Caco-2 (cell line): ENCODE measurements at regions not wholly inside any gene's neighbourhood (a gene's known extent, or its start where the extent isn't known, plus 50 kb on each side); places are given as distances from the start of the nearest gene placed in this dataset.

Source experiments
- BruUV-seq: library from RNA; stranded (reverse); fragments of 400-500 nt; replicated peaks from 2 replicates; lab custom pipeline; 2021; lab: Mats Ljungman, UMichigan
- CTCF ChIA-PET: fragments of 300-600 bp; sonication (Branson Sonifier 250); formaldehyde crosslinking; loops from one replicate; lab custom pipeline; 2022; ENCODE audit warnings: antibody characterized with exemption; lab: Charles Lee
- POLR2A ChIA-PET: fragments of 300-600 bp; sonication (Branson Sonifier 250); formaldehyde crosslinking; loops from one replicate; lab custom pipeline; 2022; ENCODE audit warnings: antibody characterized with exemption; lab: Charles Lee
- DNase-seq, 2 experiments: peaks; one replicate each; pipeline versions ENCODE4 v3.0.0 to v3.0.0-alpha.2; 2020 to 2022
- H3K27me3 ChIP-seq: replicated peaks from 2 replicates; pipeline ENCODE4 v1.6.0; 2011; ENCODE audit warnings: low read length; ENCODE audit not compliant: control insufficient read depth, insufficient read depth
- H3K36me3 ChIP-seq: 2 replicates; pipeline ENCODE4 v1.5.1; 2011; ENCODE audit warnings: low read length; ENCODE audit not compliant: control insufficient read depth, insufficient read depth
- H3K4me1 ChIP-seq: fragments of 250-450 bp; sonication (Bioruptor Pico); 2 replicates; pipeline ENCODE4 v1.5.1; 2020; ENCODE audit warnings: mild to moderate bottlenecking
- H3K4me3 ChIP-seq: 2 replicates; pipeline ENCODE4 v1.5.1; 2011; ENCODE audit warnings: low read depth, mild to moderate bottlenecking, control low read depth, low read length
- H3K9me3 ChIP-seq: fragments of 250-450 bp; sonication (Bioruptor Pico); 2 replicates; pipeline ENCODE4 v1.5.1; 2020; ENCODE audit warnings: mild to moderate bottlenecking, moderate library complexity
- H3K27ac Mint-ChIP-seq: one replicate; pipeline ENCODE4 v1.8.0; 2022; ENCODE audit warnings: mixed read lengths; ENCODE audit not compliant: unreplicated experiment
- H3K27me3 Mint-ChIP-seq: one replicate; pipeline ENCODE4 v1.8.0; 2022; ENCODE audit warnings: mixed read lengths; ENCODE audit not compliant: insufficient read depth, unreplicated experiment
- H3K36me3 Mint-ChIP-seq: one replicate; pipeline ENCODE4 v1.8.0; 2022; ENCODE audit warnings: mild to moderate bottlenecking, mixed read lengths; ENCODE audit not compliant: insufficient read depth, unreplicated experiment
- H3K4me1 Mint-ChIP-seq: one replicate; pipeline ENCODE4 v1.8.0; 2022; ENCODE audit warnings: low read depth, mixed read lengths; ENCODE audit not compliant: unreplicated experiment
- H3K4me3 Mint-ChIP-seq: one replicate; pipeline ENCODE4 v1.8.0; 2022; ENCODE audit warnings: mild to moderate bottlenecking, moderate library complexity, mixed read lengths; ENCODE audit not compliant: unreplicated experiment
- H3K9me3 Mint-ChIP-seq: one replicate; pipeline ENCODE4 v1.8.0; 2022; ENCODE audit warnings: mixed read lengths; ENCODE audit not compliant: unreplicated experiment
- intact Hi-C: fragments of 100-400 bp; cut with micrococcal nuclease; formaldehyde crosslinking; loops from one replicate; pipeline ENCODE4 v1.10.0; 2022; ENCODE audit not compliant: unreplicated experiment
- TF ChIP-seq, protein P1 (sequence below), 2 experiments: fragments of 200-600 bp in 1 of 2; IDR thresholded peaks; 1 replicate in 1 of 2; 2 replicates in 1 of 2; pipeline versions ENCODE4 v1.5.1 to v1.8.0; 2011 to 2022; ENCODE audit warnings: antibody characterized with exemption in 1 of 2, control low read depth in 1 of 2, inconsistent platforms in 1 of 2, low read depth in 1 of 2, low read length in 1 of 2, mild to moderate bottlenecking in 1 of 2, moderate library complexity in 1 of 2; ENCODE audit not compliant: insufficient read depth in 1 of 2, severe bottlenecking in 1 of 2, unreplicated experiment in 1 of 2

DNA sequence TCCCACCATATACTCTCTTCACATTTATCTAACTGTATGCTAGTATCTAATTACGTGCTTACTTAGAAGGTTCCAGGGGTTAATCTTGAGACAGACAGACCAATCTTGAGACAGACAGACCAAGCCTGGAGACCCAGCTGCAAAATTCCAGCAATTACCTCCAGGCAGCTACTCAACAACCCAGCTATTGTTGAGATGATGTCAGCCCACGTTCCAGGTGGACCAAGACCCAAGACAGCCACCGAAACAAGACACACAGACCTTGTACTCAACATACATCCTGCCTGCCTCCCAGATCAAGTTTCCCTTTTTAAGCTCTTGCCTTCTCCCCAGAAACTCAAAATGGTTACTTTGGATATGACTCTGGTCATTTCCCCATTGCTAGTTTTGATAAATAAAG is 64.9 kb upstream of the VASH1 start:
- ChIA-PET POLR2A (no interaction called here), CTCF (interaction anchor here (0.8 kb wide), 1 partner anchor 172 kb away, joined by 3 read pairs; no protein-coding TSS in a partner anchor)
- Mint-ChIP-seq H3K27ac (no peak overlapping the region), H3K4me1 (no peaks in the 10 kb centered on the region), H3K27me3 (peaks cover 15% of the 10 kb centered on the region), H3K4me3 (no peak overlapping the region), H3K36me3 (no peaks in the 10 kb centered on the region), H3K9me3 (no peaks in the 10 kb centered on the region)
- Histone ChIP-seq H3K27me3 (no peaks in the 10 kb centered on the region), H3K9me3 (no peaks in the 10 kb centered on the region), H3K4me1 (no peaks in the 10 kb centered on the region), H3K36me3 (no peaks in the 10 kb centered on the region), H3K4me3 (no peak overlapping the region)
- DNase-seq: no peak
- TF ChIP-seq, protein P1, sequence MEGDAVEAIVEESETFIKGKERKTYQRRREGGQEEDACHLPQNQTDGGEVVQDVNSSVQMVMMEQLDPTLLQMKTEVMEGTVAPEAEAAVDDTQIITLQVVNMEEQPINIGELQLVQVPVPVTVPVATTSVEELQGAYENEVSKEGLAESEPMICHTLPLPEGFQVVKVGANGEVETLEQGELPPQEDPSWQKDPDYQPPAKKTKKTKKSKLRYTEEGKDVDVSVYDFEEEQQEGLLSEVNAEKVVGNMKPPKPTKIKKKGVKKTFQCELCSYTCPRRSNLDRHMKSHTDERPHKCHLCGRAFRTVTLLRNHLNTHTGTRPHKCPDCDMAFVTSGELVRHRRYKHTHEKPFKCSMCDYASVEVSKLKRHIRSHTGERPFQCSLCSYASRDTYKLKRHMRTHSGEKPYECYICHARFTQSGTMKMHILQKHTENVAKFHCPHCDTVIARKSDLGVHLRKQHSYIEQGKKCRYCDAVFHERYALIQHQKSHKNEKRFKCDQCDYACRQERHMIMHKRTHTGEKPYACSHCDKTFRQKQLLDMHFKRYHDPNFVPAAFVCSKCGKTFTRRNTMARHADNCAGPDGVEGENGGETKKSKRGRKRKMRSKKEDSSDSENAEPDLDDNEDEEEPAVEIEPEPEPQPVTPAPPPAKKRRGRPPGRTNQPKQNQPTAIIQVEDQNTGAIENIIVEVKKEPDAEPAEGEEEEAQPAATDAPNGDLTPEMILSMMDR (IDR thresholded peaks at IDR 0.05; ENCODE audit: insufficient read depth in 1 of 2, low read depth in 1 of 2, low read length in 1 of 2, severe bottlenecking in 1 of 2, unreplicated experiment in 1 of 2): no peak
- intact Hi-C loops: no loop called here
- no TSS peak for BruUV-seq

DNA sequence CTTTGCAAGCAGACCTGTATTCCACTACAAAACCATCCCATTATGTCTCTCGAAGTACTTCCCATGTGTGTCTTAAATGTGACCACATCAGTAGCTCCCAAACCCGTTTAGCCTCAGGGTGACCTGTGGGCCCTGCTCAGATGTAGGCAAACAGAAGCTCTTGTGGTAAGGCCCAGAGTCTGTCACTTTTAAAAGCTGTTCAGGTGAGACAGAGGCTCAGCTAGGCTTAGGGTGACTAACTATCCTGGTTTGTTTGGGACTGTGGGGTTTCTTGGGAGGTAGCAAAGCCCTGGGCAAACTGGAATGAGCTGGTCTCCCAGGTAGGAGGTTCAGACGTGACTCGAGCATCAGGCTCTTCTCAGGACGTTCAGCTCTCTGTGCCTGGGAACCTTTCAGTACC is 64.5 kb upstream of the VASH1 start:
- no peak for DNase-seq
- Histone ChIP-seq H3K4me3 (no peak overlapping the region), H3K9me3 (no peaks in the 10 kb centered on the region), H3K36me3 (no peaks in the 10 kb centered on the region), H3K27me3 (no peaks in the 10 kb centered on the region), H3K4me1 (no peaks in the 10 kb centered on the region)
- Mint-ChIP-seq H3K4me3 (no peak overlapping the region), H3K4me1 (no peaks in the 10 kb centered on the region), H3K36me3 (no peaks in the 10 kb centered on the region), H3K27ac (no peak overlapping the region), H3K9me3 (no peaks in the 10 kb centered on the region), H3K27me3 (peaks cover 15% of the 10 kb centered on the region)
- intact Hi-C loops: no loop called here
- TF ChIP-seq, protein P1 (IDR thresholded peaks at IDR 0.05; ENCODE audit: insufficient read depth in 1 of 2, low read depth in 1 of 2, low read length in 1 of 2, severe bottlenecking in 1 of 2, unreplicated experiment in 1 of 2): no peak
- no TSS peak for BruUV-seq
- ChIA-PET POLR2A (no interaction called here), CTCF (interaction anchor here (0.8 kb wide), 1 partner anchor 171 kb away, joined by 3 read pairs; no protein-coding TSS in a partner anchor)

DNA sequence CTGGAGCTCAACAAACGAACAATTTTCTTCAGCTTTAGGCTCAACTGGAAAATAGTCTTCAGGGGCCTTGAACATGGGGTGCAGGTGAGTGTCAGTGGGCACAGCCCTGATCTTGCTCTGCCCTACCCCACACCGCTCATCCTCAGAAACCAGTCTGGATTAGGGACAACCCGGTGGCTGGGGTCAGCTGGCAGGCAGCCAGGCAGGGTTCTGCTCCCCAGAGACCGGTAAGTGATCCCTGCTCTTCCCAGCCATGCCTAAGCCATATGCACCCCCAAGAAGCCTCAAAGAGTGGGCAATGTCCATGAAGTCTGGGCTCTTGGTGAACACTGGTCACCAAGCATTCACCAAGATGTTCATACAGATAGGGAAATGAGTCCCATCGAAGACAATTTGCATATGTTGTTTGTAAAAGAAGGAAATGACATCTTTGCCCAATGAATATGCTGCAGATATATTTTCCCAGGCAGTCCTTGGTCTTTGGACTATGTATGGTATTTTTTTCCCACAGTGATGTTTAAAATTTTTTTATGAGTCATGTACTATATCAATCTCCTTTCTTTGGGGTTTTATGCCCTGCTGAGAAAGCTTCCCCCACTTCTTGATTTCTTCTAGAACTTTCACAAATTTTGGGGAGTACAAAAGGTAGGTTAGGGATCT is 63.9 kb upstream of the VASH1 start:
- no TSS peak for BruUV-seq
- Histone ChIP-seq H3K27me3 (no peaks in the 10 kb centered on the region), H3K36me3 (no peaks in the 10 kb centered on the region), H3K4me3 (no peak overlapping the region), H3K9me3 (no peaks in the 10 kb centered on the region), H3K4me1 (no peaks in the 10 kb centered on the region)
- Mint-ChIP-seq H3K4me1 (no peaks in the 10 kb centered on the region), H3K9me3 (no peaks in the 10 kb centered on the region), H3K4me3 (no peak overlapping the region), H3K27ac (no peak overlapping the region), H3K36me3 (no peaks in the 10 kb centered on the region), H3K27me3 (peaks cover 15% of the 10 kb centered on the region)
- DNase-seq: no peak
- TF ChIP-seq, protein P1 (IDR thresholded peaks at IDR 0.05; ENCODE audit: insufficient read depth in 1 of 2, low read depth in 1 of 2, low read length in 1 of 2, severe bottlenecking in 1 of 2, unreplicated experiment in 1 of 2): no peak
- intact Hi-C loops: no loop called here
- ChIA-PET POLR2A (no interaction called here), CTCF (interaction anchor here (0.8 kb wide), 1 partner anchor 171 kb away, joined by 3 read pairs; no protein-coding TSS in a partner anchor)
